HCT116 (cell line): ENCODE measurements at regions not wholly inside any gene's neighbourhood (a gene's known extent, or its start where the extent isn't known, plus 50 kb on each side); places are given as distances from the start of the nearest gene placed in this dataset.

ENCODE experiments used
- ATAC-seq: fragments of 200-7000 bp; cut with Tn5 transposase; 2 replicates; pipeline ENCODE4 v1.9.1; 2020; ENCODE audit warnings: mild to moderate bottlenecking, moderate library complexity
- BruUV-seq: library from RNA; stranded (reverse); fragments of 400-500 nt; replicated peaks from 2 replicates; lab custom pipeline; 2021; lab: Mats Ljungman, UMichigan
- CTCF ChIA-PET: fragments of 300-600 bp; sonication (Branson Sonifier 250); formaldehyde crosslinking; loops from one replicate; lab custom pipeline; 2021; ENCODE audit warnings: antibody characterized with exemption; lab: Charles Lee
- POLR2A ChIA-PET: fragments of 300-600, 350-600 bp; sonication (Branson Sonifier 250); formaldehyde crosslinking; loops from one replicate; lab custom pipeline; 2021; ENCODE audit warnings: antibody characterized with exemption; lab: Charles Lee
- RAD21 ChIA-PET, 2 experiments: fragments of 300-600 bp; sonication (Branson Sonifier 250); formaldehyde crosslinking; loops; one replicate each; lab custom pipeline; 2023; ENCODE audit warnings: low total read pairs in 2 of 2; ENCODE audit not compliant: uncharacterized antibody in 2 of 2, unreplicated experiment in 2 of 2, low non-redundant PET in 1 of 2; lab: Charles Lee
- DNase-seq: peaks from one replicate; pipeline ENCODE4 v3.0.0-alpha.2; 2010; ENCODE audit warnings: low read depth, low spot score
- H2AFZ ChIP-seq: fragments of 200-600 bp; shearing (Covaris generic), sonication (generic); 2 replicates; pipeline ENCODE4 v1.6.1; 2017; ENCODE audit warnings: low read depth, mixed run types, mixed read lengths, antibody characterized with exemption, low read length; ENCODE audit not compliant: poor library complexity, severe bottlenecking
- H3K27ac ChIP-seq: 2 replicates; pipeline ENCODE4 v1.5.1; 2012; ENCODE audit warnings: low read depth, low read length
- H3K27me3 ChIP-seq: fragments of 200-600 bp; sonication (generic); 2 replicates; pipeline ENCODE4 v1.6.1; 2016; ENCODE audit warnings: mixed run types, low read length, mixed read lengths; ENCODE audit not compliant: insufficient read depth
- H3K36me3 ChIP-seq, 2 experiments: fragments of 200-500 bp in 1 of 2; fragments of 200-600 bp in 1 of 2; sonication (Bioruptor generic) in 1 of 2; sonication (generic) in 1 of 2; 2 replicates each; pipeline versions ENCODE4 v1.5.1 to v1.6.1; 2014 to 2016; ENCODE audit warnings: low read length in 2 of 2, inconsistent platforms in 1 of 2, mixed read lengths in 1 of 2, mixed run types in 1 of 2; ENCODE audit not compliant: insufficient read depth in 2 of 2, control insufficient read depth in 1 of 2
- H3K4me1 ChIP-seq, 2 experiments: fragments of 200-600 bp in 1 of 2; sonication (generic) in 1 of 2; 2 replicates each; pipeline versions ENCODE4 v1.5.1 to v1.6.1; 2012 to 2017; ENCODE audit warnings: low read length in 2 of 2, inconsistent platforms in 1 of 2, mild to moderate bottlenecking in 1 of 2, mixed read lengths in 1 of 2, mixed run types in 1 of 2, moderate library complexity in 1 of 2; ENCODE audit not compliant: insufficient read depth in 2 of 2, control insufficient read depth in 1 of 2
- H3K4me2 ChIP-seq: fragments of 200-600 bp; sonication (generic); 2 replicates; pipeline ENCODE4 v1.6.1; 2017; ENCODE audit warnings: mixed run types, low read length, mixed read lengths
- H3K4me3 ChIP-seq, 2 experiments: fragments of 200-600 bp in 1 of 2; sonication (generic) in 1 of 2; replicated peaks in 1 of 2; 2 replicates each; pipeline ENCODE4 v1.5.1; 2011 to 2016; ENCODE audit warnings: low read length in 2 of 2, control low read depth in 1 of 2, low read depth in 1 of 2, mild to moderate bottlenecking in 1 of 2, mixed read lengths in 1 of 2, mixed run types in 1 of 2
- H3K79me2 ChIP-seq: fragments of 200-600 bp; sonication (generic); 2 replicates; pipeline ENCODE4 v1.6.1; 2017; ENCODE audit warnings: mild to moderate bottlenecking, mixed run types, low read length, moderate library complexity, mixed read lengths; ENCODE audit not compliant: insufficient read depth
- H3K9ac ChIP-seq: fragments of 200-600 bp; sonication (generic); 2 replicates; pipeline ENCODE4 v1.6.1; 2016; ENCODE audit warnings: low read length, mixed read lengths
- H3K9me2 ChIP-seq: fragments of 200-600 bp; sonication (generic), shearing (Covaris generic); 2 replicates; pipeline ENCODE4 v1.6.1; 2017; ENCODE audit warnings: mixed run types, mild to moderate bottlenecking, moderate library complexity; ENCODE audit not compliant: insufficient read depth
- H3K9me3 ChIP-seq, 2 experiments: fragments of 200-500 bp in 1 of 2; fragments of 200-600 bp in 1 of 2; sonication (Bioruptor generic) in 1 of 2; sonication (generic) in 1 of 2; 2 replicates each; pipeline ENCODE4 v1.6.1; 2014 to 2017; ENCODE audit warnings: low read length in 2 of 2, mixed read lengths in 2 of 2, inconsistent platforms in 1 of 2, low read depth in 1 of 2, mild to moderate bottlenecking in 1 of 2, mixed run types in 1 of 2, moderate library complexity in 1 of 2; ENCODE audit not compliant: control insufficient read depth in 1 of 2, insufficient read depth in 1 of 2
- H4K20me1 ChIP-seq: fragments of 200-600 bp; sonication (generic), shearing (Covaris generic); 2 replicates; pipeline ENCODE4 v1.6.1; 2017; ENCODE audit warnings: mixed run types, mild to moderate bottlenecking, moderate library complexity; ENCODE audit not compliant: insufficient read depth
- CEBPB ChIP-seq: IDR thresholded peaks from 2 replicates; pipeline ENCODE4 v1.6.1; 2012; ENCODE audit warnings: low read depth
- ELF1 ChIP-seq: IDR thresholded peaks from 2 replicates; pipeline ENCODE4 v1.6.1; 2012; ENCODE audit warnings: low read depth, borderline replicate concordance
- FOSL1 ChIP-seq: IDR thresholded peaks from 2 replicates; pipeline ENCODE4 v1.6.1; 2012; ENCODE audit warnings: low read depth
- POLR2AphosphoS5 ChIP-seq: IDR thresholded peaks from 2 replicates; pipeline ENCODE4 v1.6.1; 2011; ENCODE audit warnings: mild to moderate bottlenecking, low read depth, low read length, moderate library complexity
- SIN3A ChIP-seq: IDR thresholded peaks from 2 replicates; pipeline ENCODE4 v1.6.1; 2012; ENCODE audit warnings: low read depth
- SP1 ChIP-seq: IDR thresholded peaks from 2 replicates; pipeline ENCODE4 v1.6.1; 2012; ENCODE audit warnings: low read depth
- SRF ChIP-seq: IDR thresholded peaks from 2 replicates; pipeline ENCODE4 v1.6.1; 2012; ENCODE audit warnings: low read depth
- YY1 ChIP-seq: IDR thresholded peaks from 2 replicates; pipeline ENCODE4 v1.6.1; 2011; ENCODE audit warnings: low read length, low read depth, moderate library complexity, mild to moderate bottlenecking; ENCODE audit not compliant: insufficient replicate concordance; ENCODE audit errors: extremely low read depth
- intact Hi-C: fragments of 100-400 bp; cut with micrococcal nuclease; formaldehyde crosslinking; loops from 2 replicates; pipeline ENCODE4 v1.10.0; 2022
- TF ChIP-seq, protein P1 (sequence below), 3 experiments: fragments of 200-600 bp in 1 of 3; sonication (generic) in 1 of 3; IDR thresholded peaks in 2 of 3; conservative IDR thresholded peaks in 1 of 3; 2 replicates each; pipeline ENCODE4 v1.5.1; 2012 to 2017; ENCODE audit warnings: low read depth in 2 of 3, low read length in 2 of 3, antibody characterized with exemption in 1 of 3, borderline replicate concordance in 1 of 3, control low read depth in 1 of 3, mild to moderate bottlenecking in 1 of 3, mixed read lengths in 1 of 3, mixed run types in 1 of 3, moderate library complexity in 1 of 3; ENCODE audit not compliant: insufficient read depth in 1 of 3
- TF ChIP-seq, protein P2 (sequence below): IDR thresholded peaks from 2 replicates; pipeline ENCODE4 v1.6.1; 2012
- TF ChIP-seq, protein P3 (sequence below): IDR thresholded peaks from 2 replicates; pipeline ENCODE4 v1.6.1; 2012
- TF ChIP-seq, protein P4 (sequence below): IDR thresholded peaks from 2 replicates; pipeline ENCODE4 v1.6.1; 2011; ENCODE audit warnings: mild to moderate bottlenecking, low read length, moderate library complexity; ENCODE audit not compliant: insufficient replicate concordance; ENCODE audit errors: extremely low read depth

DNA sequence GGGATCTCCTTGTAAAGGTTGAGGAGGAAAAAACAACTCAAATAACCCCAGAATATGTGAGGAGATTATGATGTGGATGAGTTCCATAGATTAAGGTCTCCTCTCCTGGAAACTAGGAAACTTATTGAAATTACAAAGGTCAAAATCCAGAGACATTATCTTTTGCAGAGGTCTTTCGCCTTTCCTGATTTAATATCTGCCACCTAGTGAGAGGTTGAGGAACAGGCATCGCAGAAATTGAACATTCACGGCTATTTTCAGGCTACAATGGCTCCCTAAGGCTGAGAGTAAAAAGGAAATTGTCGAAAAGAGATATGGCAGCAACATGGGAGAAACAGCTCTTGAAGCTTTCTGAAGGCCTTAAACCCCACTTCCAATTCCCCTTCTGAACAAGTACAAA, 127.5 kb upstream of the PLCXD3 start:
- CTCF ChIA-PET: interaction anchor here (0.8 to 2.3 kb wide), 4 partner anchors 290 to 733 kb away, joined by 3 to 6 read pairs (median 4); no protein-coding TSS in a partner anchor
- Histone ChIP-seq H3K27me3 (no peaks in the 10 kb centered on the region), H3K27ac (no peak overlapping the region), H3K79me2 (no peaks in the 10 kb centered on the region), H3K9me2 (no peaks in the 10 kb centered on the region), H3K9ac (no peak overlapping the region), H3K4me3 (no peak overlapping the region), H3K36me3 (no peaks in the 10 kb centered on the region), H3K4me2 (no peak overlapping the region), H4K20me1 (no peaks in the 10 kb centered on the region), H2AFZ (no peak overlapping the region), H3K9me3 (no peaks in the 10 kb centered on the region), H3K4me1 (no peaks in the 10 kb centered on the region)
- TF ChIP-seq, protein P1, sequence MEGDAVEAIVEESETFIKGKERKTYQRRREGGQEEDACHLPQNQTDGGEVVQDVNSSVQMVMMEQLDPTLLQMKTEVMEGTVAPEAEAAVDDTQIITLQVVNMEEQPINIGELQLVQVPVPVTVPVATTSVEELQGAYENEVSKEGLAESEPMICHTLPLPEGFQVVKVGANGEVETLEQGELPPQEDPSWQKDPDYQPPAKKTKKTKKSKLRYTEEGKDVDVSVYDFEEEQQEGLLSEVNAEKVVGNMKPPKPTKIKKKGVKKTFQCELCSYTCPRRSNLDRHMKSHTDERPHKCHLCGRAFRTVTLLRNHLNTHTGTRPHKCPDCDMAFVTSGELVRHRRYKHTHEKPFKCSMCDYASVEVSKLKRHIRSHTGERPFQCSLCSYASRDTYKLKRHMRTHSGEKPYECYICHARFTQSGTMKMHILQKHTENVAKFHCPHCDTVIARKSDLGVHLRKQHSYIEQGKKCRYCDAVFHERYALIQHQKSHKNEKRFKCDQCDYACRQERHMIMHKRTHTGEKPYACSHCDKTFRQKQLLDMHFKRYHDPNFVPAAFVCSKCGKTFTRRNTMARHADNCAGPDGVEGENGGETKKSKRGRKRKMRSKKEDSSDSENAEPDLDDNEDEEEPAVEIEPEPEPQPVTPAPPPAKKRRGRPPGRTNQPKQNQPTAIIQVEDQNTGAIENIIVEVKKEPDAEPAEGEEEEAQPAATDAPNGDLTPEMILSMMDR (IDR thresholded peaks at IDR 0.05 in 2 of 3, conservative IDR thresholded peaks at IDR 0.05 in 1 of 3; ENCODE audit: borderline replicate concordance in 1 of 3, insufficient read depth in 1 of 3, low read depth in 2 of 3, low read length in 2 of 3): peak; percentile 35 to 53 (median 49); a peak in 4 of 6 replicates
- TF ChIP-seq YY1: no peak
- ATAC-seq: peak; percentile 72
- DNase-seq: peak; percentile 7
- intact Hi-C loops: no loop called here
- POLR2A ChIA-PET: no interaction called here
- RAD21 ChIA-PET: no interaction called here
- no TSS peak for BruUV-seq

DNA sequence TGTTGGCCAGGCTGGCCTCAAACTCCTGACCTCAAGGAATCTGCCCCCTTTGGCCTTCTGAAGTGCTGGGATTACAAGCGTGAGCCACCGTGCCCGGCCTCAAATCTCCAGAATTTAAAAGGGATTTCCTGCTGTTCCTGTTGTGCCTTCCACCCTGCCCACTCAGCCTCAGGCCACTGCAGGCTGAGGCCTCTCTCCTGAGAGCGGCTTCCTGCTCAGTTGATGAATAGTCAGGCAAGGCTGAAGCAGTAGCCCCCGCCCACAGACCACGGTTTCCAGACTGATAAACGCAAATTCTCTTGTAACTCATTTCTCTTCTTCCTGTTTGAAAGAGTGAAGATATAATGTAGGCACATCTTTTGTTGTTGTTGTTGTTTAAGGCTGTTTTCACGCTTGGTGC, 127.0 kb upstream of the PLCXD3 start:
- DNase-seq (no peak), ATAC-seq (no peak)
- Histone ChIP-seq H3K9ac (no peak overlapping the region), H3K4me2 (no peak overlapping the region), H3K4me3 (no peak overlapping the region), H3K27ac (no peak overlapping the region), H3K9me2 (no peaks in the 10 kb centered on the region), H2AFZ (no peak overlapping the region), H3K36me3 (no peaks in the 10 kb centered on the region), H3K9me3 (no peaks in the 10 kb centered on the region), H3K27me3 (no peaks in the 10 kb centered on the region), H3K79me2 (no peaks in the 10 kb centered on the region), H4K20me1 (no peaks in the 10 kb centered on the region), H3K4me1 (no peaks in the 10 kb centered on the region)
- no TSS peak for BruUV-seq
- CTCF ChIA-PET: interaction anchor here (0.8 to 1.6 kb wide), 4 partner anchors 10 to 733 kb away, joined by 3 to 5 read pairs (median 4); no protein-coding TSS in a partner anchor
- intact Hi-C loops: no loop called here
- POLR2A ChIA-PET: no interaction called here
- RAD21 ChIA-PET: no interaction called here
- no peak for TF ChIP-seq SP1
- TF ChIP-seq, protein P2, sequence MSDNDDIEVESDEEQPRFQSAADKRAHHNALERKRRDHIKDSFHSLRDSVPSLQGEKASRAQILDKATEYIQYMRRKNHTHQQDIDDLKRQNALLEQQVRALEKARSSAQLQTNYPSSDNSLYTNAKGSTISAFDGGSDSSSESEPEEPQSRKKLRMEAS: no peak
- TF ChIP-seq CEBPB: no peak
- no peak for TF ChIP-seq POLR2AphosphoS5
- TF ChIP-seq, protein P1 (IDR thresholded peaks at IDR 0.05 in 2 of 3, conservative IDR thresholded peaks at IDR 0.05 in 1 of 3; ENCODE audit: borderline replicate concordance in 1 of 3, insufficient read depth in 1 of 3, low read depth in 2 of 3, low read length in 2 of 3): no peak
- no peak for TF ChIP-seq SRF
- no peak for TF ChIP-seq FOSL1
- no peak for TF ChIP-seq ELF1
- TF ChIP-seq, protein P3, sequence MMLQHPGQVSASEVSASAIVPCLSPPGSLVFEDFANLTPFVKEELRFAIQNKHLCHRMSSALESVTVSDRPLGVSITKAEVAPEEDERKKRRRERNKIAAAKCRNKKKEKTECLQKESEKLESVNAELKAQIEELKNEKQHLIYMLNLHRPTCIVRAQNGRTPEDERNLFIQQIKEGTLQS: no peak
- no peak for TF ChIP-seq YY1
- TF ChIP-seq SIN3A: no peak
- TF ChIP-seq, protein P4, sequence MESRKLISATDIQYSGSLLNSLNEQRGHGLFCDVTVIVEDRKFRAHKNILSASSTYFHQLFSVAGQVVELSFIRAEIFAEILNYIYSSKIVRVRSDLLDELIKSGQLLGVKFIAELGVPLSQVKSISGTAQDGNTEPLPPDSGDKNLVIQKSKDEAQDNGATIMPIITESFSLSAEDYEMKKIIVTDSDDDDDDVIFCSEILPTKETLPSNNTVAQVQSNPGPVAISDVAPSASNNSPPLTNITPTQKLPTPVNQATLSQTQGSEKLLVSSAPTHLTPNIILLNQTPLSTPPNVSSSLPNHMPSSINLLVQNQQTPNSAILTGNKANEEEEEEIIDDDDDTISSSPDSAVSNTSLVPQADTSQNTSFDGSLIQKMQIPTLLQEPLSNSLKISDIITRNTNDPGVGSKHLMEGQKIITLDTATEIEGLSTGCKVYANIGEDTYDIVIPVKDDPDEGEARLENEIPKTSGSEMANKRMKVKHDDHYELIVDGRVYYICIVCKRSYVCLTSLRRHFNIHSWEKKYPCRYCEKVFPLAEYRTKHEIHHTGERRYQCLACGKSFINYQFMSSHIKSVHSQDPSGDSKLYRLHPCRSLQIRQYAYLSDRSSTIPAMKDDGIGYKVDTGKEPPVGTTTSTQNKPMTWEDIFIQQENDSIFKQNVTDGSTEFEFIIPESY: no peak
